Activated T-cell treated with anti-CD3 and anti-CD28 coated beads for 48 hours (primary cell): ENCODE measurements at regions not wholly inside any gene's neighbourhood (a gene's known extent, or its start where the extent isn't known, plus 50 kb on each side); places are given as distances from the start of the nearest gene placed in this dataset.

Experiments used
- DNase-seq: peaks from one replicate; pipeline ENCODE4 v3.0.0-alpha.2; 2020; ENCODE audit warnings: low read depth

DNA sequence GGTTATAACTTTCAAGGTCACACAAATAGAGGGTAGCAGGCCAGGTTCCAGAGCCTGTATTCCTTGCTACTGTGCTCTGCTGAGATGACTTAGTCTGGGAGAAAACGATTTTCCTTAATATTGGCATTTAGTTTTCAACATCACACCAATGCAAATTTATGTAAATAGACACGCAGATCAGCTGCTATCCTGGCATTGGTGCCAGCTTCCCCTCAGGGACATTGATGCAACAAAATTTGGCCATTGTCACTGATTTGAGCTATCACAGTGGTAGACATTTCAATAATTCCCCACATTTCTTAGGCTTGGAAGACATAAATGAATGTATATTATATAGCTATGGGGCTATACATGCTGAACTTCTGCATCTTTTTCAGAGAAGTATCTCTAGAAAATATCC lies 71.6 kb upstream of the ASTN2 start:
- no peak for DNase-seq

DNA sequence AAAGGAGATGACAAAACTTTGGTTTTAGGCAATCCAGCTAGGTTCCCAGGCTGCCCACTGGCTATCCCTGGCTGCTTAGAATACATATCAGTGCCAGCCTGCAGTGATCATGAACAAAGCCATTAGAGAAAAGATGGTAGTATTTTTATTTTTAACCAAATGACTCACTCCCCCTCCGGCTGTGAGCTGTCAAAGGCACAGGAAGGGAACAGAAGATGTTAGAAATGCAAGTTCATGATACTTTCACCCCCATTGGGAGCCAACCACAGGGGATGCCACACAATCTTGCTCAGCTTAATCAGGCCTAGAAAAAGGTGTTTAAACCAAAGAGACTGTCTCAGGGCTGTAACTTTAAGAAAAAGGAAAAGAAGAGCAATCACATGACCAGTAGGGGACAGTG lies 70.3 kb upstream of the ASTN2 start:
- DNase-seq: no peak

DNA sequence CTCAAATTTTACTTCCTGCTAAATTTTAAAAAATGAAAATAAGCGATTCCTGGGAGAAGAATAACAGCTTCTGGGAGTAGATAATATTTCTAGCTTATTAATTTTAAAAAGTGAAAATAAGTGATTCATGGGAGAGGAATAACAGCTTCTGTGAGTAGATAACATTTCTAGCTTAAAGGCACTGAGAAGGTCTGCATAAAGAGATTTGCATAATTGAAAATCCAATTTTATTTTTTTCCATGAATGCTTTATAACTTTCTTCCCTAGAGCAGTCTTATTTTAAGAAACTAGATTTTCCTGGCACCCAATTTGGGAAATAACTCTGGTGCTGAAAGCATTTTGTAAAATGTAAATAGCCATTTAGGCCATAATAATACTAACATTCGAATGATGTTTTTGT lies 65.9 kb upstream of the ASTN2 start:
- no peak for DNase-seq

DNA sequence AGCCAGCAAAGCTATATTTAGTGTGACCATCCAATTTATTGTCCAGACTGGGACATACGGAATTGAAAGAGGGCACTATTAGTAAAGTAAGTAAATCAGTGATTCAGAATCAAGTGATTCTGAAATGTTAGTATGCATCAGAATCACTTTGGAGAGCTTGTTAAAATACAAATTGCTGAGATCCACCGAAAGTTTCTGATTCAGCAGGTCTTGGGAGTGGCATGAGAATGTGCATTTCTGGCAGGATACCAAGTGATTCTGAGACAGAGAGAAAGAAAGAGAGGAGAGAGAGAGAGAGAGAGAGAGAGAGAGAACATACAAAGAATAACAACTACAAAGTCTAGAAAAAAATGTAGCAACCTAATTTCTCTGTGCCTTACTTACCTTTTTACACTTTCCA lies 65.4 kb upstream of the ASTN2 start:
- no peak for DNase-seq

DNA sequence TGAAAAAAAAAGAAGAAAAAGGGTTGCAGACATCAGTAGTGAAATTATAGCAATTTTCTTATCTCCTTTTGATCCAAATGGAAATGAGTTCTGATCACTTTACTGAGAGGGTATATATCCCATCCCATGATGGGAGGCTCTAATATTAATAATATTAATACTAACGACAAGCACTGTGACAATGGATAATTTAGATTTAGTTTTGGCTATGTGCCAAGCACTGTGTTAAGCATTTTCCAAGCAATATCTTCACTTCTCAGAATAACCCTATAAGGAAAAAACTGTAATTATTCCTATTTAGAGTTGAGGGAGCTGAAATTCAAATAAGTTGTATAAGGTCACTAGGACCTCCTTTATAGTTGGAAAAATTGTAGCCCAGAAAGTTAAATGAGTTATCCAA lies 58.4 kb upstream of the ASTN2 start:
- no peak for DNase-seq

DNA sequence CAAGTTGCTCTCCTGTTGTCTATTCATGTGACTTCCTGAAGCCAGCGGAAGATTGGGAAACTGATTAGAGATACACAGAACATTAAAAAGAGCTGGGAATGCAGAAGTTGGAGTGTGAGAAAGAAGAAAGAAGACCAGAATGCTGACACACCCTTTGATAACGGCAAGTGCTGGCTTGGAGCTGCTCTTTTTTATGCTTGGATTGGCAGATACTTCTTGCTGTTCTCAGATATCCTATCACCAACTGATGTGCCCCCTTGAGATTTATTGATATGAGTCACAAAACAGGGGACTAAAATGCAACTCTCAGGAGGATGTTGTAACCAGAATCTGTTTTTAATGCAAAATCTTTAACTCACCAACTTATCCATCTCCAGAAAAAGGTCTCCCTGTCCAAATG lies 56.0 kb upstream of the ASTN2 start:
- DNase-seq: no peak

DNA sequence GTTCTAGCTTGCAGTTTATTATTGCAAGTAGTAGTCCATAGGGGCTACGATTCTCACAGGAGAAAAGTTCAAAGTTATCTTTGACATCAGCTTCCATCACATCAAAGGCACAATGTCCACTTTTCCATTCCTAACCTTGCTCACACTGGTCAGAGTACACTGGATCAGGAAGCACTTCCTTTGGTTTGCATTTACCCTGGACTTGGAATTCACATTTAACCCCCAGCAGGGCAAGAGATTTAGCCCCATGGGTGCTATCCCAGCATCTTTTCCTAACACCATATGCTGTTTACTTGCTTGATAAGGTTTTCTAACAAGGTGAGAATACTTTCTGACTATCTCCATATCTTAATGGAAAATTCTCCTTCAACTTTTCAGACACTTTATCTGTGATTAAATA lies 55.6 kb upstream of the ASTN2 start:
- no peak for DNase-seq

DNA sequence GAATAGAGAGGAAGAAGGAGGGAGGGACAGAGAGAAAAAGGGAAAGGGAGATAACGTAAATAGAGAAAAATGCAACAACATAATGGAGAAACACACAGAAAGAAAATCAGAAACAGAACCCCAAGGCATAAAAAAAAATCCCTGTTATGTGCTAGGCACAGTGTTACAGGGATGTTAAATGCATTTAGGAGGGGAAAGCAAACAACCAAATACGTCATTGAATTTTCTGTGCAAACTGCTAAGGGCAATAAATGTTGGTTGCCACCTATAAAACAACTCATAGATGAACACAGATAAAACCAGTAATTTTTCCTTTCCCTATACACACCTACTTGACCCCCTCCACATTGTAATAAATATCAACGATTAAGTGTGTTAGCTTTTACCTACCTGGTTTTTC lies 51.3 kb upstream of the ASTN2 start:
- DNase-seq: no peak

DNA sequence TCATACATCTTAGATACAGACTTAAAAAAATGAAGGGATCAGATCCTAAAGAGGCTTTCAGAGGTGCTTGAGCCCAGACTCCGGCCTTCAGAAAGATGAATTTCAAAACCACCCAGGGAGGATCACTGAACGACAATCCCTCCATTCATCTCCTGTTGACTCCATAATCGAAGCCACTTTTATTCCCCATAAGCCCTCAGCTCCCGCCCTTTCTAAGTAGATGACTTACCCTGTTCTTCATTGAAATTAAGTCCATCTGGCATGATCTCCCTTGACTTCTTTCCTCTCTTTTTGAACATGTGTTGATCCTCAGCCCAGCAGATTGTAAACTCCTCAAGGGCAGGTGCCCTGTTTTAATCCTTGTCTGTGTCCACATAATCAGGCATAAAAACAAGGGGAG lies 50.8 kb upstream of the ASTN2 start:
- DNase-seq: no peak

DNA sequence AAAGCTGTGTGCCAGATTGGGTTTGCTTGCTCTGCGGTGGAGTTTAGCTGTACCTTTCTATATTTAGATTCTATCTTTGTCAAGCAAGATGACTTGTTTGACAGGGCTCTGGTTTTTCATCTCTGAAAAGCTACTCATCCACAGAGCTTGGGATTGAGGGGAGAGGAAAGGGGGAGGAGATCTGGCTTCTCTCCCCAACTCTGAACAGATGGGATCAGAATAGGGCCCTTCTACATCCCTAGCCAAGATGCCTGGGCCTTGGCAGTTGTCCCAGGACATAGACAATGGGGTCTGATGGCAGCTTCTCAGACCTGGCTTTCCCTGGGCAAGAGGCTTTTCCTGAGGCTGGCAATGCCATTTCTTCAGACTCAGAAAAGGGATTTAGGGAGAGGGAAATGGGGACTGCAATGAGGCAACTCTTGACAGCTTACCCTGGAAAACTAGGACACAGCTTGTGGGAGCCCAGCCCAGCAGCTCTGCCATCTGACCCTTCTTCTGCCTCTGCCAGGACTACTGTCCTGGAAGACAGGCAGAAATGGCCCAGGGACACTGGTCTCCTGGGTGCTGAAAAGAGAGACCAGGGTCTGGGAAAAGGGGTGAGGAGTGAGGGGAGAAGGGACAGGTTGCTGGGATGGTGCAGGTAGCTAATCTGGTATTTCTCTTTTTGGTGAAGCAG lies 50.2 kb upstream of the ASTN2 start:
- no peak for DNase-seq
